GM18519 (cell line): ENCODE measurements at regions not wholly inside any gene's neighbourhood (a gene's known extent, or its start where the extent isn't known, plus 50 kb on each side); places are given as distances from the start of the nearest gene placed in this dataset.

Source experiments
- ATAC-seq: cut with Tn5 transposase; IDR thresholded peaks from one replicate; pipeline ENCODE4 v1.9.1; 2021; ENCODE audit warnings: mild to moderate bottlenecking, moderate library complexity; ENCODE audit not compliant: unreplicated experiment, low FRiP score

DNA sequence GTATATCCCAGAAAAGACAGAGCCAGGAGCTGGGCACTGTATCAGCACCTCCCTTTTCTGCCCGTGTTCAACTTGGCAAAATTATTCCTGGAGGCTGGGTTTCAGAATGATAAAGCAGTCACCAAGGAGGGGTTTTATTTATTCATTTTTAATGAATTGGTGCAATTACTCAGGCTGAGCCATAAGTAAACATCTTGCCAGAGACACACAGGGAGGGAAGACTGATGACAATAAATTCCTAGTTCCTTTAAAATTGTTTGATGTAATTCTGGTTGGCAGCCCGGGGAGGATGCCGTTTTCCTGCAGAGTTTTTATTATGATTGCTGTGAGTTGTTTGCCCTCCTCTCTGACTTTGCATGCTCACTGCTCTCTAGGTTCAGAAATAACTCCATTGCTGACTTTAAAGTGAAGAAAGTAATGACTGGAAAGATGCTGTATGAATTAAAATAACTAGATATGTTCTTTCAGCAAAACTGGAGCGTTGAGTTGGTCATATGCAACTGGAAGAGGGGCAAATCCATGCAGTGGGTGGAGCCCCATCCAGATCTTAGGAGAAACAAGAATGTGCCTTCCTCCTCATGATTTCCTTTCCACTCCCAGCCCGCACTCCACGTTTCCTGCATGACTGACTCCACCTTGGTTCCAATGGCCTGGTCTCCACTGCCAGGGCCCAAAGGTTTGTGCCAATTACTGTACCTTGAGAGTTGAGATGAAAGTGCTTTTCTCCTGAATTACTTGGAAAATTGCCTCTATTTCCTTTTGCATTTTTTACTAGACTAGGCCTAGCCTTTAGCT lies 182.1 kb downstream of the RFC3 start:
- ATAC-seq: no peak

DNA sequence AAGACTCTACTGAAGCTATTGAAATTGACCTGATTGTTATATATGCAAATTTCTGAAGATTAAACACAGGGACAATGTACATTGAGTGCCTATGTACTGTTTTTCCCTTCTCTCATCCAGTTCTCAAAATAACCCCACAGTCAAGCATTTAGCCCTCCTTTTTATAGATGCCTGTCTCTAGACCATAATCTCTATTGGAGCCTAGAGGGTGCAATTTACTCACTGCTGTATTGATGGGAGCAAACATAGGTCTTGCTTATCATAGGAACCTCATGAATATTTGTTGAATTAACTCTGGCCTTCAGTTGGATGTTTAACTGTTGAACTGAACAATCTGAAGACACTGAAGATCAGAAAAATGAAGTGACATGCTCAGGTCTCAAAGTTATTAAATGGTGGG lies 183.0 kb downstream of the RFC3 start:
- ATAC-seq: no peak

DNA sequence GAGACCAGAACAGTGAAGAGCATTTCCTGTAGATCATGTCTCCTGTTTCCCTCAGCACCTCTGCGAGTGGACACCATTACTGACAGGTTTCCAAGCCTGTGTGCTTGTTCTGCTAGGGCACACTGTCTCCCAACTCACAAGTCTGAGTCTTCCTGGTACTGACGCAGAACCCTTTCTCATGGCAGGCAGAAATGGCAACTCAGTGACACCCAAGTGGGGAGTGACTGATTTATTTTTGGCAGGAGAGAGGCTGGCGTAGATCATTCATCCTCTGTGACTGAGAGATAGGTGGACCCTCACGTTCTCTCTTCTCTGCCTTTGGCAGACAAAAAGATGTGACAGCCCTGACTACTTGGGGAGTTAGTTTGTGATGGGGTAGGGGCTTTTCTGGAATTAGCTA lies 183.4 kb downstream of the RFC3 start:
- ATAC-seq: no peak

DNA sequence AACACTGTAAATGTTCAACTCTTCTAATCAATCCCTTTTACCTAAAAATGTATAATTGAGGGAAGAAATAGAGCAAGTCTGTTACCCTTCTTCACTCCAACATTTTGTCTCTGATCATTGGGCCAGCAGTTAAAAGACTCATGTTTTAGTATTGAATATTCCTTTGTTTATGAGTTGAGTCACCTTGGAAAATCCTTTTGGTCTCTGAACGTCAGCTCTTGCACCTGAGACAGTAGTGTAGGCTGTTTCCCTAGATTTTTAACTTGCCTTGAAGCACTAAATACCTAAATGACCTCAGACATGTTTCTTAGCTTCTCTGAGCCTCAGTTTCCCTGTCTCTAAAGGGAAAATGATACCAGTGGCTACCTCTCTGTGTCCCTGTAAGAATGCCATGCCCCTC lies 184.2 kb downstream of the RFC3 start:
- no peak for ATAC-seq

DNA sequence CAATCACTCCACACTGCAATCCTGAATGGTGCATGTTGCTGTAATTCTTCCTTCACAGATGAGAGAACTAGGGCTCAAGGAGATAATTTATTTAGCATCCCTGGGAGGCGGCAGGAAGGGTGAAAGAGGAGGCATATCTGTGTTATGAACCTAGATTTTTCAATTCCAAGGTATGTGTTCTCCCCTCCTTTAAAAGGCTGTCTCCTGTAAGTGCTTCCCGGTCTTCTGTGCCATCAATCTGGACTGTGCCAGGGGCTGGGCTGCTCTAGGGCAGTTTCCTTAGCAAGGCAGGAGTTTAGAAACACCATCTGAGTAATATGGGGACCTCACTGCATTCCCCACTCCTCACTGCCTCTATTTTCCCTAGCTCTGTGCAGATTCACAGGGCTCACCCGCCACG lies 185.0 kb downstream of the RFC3 start:
- ATAC-seq: no peak

DNA sequence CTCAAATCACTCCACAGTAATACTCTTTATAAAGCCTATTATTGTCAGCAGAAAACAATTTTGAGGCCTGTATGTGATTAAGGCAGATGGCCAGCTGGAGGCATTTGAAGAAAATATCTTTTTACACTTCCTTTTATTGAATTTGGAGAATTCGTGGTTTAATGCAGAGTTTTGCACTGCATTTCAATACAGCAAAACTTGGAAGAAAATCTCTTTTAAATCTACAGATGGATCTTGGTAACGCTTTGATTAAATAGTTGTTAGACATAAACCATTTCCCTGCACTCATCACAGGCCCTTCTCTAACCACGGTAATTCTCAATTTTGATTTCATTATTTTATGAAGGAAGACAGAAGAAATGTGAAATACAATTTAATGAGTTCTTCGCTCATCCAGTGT lies 185.7 kb downstream of the RFC3 start:
- no peak for ATAC-seq

DNA sequence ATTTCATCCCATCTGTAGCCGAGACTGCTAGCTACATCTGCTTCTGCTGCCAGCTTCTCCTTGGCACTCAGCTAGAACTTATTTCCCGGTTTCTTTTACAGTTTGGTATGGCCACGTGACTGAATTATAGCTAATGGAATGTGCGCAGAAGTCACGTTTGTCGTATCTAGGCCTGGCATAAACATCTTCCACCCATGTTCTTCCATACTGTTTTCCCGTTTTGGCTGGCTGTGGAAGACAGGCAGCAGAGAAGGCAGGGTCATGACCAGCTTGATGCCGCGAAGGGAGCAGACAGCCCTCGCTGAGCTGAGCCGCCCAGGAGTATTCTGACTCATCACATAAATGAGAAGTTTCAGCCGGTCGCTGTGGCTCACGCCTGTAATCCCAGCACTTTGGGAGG lies 186.7 kb downstream of the RFC3 start:
- ATAC-seq: no peak

DNA sequence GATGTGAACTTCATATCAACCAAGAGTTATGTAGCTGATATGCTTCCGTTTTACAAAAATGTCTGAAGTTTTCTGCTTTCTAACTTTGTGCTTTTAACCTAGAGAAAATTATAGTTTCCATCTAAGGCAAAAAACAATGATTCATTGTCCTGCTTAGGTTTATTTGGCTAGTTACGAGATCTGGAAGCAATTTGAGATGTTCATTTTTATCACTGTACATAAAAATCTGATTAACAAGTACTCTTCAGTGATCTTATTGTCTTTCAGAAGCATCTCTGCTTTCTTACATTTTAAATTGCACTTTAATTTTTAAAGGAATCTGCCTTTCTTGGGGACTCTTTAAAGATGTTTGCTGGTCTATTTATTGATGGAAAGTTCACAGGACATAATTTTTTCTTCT lies 188.1 kb downstream of the RFC3 start:
- ATAC-seq: no peak

DNA sequence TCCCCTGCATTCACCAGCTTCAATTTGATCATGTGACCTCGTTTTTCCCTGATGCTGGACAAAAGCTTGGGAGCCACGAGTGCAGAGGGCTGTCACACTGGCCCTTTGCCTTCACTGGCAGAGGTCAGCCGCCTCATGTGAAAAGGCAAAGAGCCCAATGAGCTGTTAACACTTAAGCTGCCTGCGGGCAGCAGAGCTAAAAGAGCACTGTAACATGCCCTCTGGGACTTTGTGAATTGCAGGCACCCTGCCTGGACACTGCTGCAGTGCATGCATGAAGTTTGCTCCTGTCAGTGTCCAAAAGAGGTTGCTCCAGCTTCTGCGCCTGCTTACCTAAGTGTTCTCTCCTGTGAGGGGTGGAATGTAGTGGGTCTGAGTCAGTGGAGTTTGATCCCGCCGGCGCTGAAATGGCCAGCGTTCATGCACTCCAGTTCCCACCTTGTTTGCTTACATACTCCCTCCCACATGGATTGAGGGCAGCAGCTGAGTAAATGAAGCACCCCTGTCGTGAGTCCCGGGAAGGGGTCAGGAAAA lies 193.7 kb downstream of the RFC3 start:
- ATAC-seq: no peak

DNA sequence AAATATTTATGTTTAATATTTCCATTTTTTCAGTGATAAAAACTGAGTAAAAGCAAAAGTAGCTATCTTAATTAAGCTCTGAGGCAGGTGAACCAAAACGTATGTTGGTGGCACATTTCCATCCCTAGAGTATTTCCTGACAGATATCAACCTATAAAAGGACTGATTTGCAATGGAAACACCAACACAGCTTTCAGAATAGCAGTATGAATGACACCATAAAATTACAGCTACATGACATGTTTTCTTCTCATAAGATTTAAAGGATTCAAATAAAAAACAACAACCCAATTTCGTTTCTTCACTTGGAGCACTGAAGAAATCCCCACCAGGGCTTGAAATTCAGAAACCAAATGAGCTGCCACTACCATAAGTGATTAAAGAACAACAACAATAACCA lies 194.4 kb downstream of the RFC3 start:
- no peak for ATAC-seq

DNA sequence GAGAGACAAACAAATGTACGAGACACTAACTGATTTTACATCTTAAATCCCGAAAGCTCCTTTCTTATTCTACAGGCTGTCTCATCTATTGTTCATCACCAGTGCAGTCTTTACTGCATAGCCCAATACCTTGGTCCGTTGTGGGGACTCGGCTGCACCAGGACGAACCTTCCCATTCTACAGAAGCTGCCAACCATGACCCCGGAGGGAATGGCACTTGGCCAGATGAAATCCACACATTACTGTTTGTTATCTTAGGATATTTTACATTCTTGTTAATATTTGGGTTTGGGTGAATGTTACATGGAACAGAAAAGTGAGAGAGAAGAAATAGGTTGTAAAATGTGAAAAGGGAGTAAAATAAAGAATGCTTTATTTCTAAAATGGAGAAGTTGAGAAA lies 195.1 kb downstream of the RFC3 start:
- ATAC-seq: no peak

DNA sequence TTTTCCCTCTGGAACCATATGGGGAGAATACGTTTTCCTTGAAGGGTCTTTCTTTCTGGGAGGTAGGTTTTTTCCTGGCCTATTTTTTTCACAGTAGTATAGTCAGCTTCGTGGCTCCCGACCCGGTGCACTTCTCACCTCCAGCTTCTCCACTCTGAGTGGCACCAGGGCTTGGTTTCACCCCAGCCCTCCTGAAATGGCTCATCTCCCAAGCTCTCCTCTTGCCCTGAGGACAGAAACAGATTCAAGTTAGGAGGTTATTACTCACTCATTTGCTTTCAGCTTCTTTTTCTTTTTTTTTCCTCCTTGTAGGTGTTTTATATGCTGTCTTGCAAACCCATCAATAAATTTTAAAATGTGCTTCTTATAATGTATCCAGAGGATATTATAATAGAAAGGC lies 199.3 kb downstream of the RFC3 start:
- ATAC-seq: no peak

DNA sequence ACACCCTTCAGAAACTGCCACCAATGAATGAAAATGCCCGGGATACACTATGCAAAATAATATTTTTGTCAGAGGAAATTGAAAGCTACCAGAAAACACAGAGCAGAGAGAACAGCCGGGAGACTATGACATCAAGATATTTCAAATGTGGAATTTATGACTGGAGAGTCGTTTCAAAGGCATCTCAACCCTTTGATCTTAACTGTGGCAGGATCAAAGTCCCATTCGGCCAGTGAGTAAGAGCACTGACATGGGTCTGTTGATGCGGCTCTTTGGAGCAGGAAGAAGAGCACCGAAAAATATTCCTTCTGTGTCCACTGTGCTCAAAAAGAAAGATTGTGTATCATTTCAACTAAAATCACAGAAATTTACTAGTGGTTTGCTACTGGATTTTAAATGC lies 201.9 kb downstream of the RFC3 start:
- no peak for ATAC-seq

DNA sequence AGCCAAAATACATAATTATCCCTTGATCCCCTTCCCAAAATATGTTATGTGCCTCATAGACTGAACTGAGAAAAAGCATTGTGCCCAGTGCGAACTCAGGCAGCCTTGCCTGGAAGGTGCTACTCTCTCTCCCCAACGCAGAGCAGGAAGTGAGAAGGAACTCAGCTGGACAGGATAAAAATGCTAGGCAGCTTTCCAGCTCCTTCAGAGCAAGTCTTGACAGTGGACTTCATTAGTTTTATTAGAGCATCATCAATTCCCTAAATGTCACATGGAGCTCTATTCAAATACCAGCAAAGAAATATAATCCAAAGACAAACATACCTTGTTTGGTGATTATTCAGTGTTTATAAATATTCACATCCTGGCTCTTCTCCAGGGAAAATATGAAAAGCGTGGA lies 202.4 kb downstream of the RFC3 start:
- no peak for ATAC-seq

DNA sequence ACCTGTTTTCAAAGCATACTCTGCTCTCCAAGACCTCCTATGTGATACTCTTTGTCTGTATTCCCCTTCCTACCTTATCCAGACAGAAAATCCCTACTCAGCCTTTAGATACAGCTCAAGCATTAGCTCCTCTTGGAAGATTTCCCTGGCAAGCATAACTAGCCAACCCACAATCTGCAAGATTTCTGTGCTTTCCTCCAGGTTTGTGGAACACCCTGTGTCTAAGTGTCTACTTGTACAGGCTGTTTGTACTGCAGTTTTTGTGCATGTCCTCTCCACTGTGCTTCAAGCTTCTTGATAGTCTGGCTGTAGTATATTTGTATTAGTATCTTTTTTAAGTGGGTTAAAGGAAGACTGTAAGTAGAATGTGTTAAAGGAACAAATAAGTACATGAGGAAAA lies 203.7 kb downstream of the RFC3 start:
- no peak for ATAC-seq

DNA sequence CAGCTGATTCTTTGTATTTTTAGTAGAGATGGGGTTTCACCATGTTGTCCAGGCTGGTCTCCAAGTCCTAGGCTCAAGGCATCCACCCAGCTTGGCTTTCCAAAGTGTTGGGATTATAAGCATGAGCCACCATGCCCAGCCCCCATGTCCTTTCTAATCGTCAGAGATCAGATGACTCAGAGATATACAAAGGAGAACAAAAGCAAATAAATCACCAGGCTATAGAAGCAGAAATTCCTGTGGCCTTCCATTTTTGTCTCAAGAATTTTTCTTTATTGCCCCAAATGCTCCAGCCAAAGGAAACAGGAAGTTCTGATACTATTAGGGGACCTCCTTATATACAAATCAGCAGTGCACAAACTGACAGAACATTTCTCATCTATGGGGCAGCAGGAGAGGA lies 207.8 kb downstream of the RFC3 start:
- no peak for ATAC-seq

DNA sequence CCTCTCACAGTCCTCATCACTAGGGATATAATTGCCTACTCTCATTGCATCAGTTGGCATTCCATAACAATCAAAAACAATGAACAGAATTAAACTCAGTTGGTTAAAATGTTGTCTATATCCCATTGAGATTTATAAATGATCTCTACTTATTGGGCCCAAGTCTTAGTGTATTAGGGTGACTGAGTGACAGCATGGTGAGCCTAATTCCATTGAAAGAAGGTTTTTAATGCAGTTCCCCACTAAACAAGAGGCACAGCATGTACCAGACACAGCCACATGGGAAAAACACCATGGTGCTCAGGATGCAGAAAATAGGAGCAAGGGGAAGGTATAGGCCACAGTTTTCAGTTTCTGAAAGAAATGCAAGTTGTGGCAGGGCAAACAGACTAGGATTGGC lies 208.4 kb downstream of the RFC3 start:
- no peak for ATAC-seq

DNA sequence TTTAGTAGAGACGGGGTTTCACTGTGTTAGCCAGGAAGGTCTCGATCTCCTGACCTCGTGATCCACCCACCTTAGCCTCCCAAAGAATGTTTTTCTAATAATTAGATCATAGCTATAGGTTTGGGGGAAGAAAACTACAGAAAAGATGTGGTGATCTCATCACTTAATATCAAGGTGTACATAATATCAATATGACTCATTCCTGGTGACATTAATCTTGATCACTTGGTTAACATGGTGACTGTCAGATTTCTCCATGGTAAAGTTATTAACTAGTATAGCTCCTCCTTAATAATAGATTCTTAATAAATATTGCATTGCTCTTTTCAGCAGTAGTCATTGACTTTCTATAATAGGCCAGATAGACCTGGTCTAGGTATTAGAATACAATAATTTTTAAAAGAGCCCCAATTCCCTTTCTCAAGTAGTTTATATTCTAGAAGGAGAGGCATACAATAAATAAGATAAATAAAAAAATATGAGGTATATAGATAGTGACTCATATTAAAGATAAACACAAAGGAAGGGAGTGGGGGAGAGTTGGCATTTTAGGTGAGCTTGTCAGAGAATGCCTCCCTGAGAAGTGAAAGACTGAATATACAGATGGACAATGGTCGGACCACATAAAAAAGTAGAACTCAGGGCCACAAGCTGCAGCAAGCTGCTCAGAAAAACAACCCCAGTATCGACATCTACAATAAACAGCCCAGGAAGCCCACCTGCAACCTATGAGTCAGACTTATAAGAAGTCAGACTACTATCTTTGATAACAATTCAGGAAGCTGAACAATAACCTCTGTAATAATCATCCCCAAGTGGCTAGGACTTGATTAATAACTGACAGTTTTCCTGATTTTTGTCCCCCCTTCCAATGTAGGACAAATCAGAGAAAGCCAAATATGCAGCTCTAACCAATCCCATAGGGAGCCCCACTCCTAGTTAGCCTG lies 210.8 kb downstream of the RFC3 start:
- ATAC-seq: no peak

DNA sequence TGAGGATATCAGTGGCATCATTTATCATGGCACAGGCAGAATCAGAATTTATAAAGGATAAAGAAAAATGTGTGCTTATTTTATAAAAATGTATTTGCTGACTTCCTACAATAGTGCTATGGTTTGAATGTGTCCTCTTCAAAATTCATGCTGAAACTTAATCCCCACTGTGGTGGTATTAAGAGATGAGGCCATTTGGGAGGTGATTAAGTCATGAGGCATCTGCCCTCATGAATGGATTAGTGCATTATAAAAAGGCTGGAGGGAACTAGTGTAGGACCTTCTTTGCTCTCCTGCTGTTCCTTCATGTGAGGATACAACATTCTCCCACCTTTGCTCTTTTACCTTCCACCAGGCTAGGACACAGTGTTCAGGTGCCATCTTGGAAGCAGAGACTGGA lies 212.8 kb downstream of the RFC3 start:
- ATAC-seq: no peak

DNA sequence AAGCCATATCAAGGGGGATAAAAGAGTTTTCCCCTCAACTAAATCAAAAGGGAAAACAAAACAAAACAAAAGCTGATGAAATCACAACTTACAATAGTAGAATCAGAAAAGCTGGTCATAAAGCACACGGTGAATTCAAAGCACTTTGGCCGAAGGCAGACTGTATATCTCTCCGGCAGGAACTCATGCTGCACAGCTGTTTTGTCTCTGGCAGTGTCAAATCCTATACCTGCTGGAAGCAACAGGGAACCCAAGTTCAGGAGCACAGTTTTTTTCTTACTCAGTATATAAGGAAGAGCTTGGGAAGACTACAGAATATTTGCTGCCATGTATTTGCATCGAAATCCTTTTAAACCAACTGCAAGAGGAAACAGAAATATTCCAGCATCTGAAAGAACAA lies 213.7 kb downstream of the RFC3 start:
- ATAC-seq: no peak

DNA sequence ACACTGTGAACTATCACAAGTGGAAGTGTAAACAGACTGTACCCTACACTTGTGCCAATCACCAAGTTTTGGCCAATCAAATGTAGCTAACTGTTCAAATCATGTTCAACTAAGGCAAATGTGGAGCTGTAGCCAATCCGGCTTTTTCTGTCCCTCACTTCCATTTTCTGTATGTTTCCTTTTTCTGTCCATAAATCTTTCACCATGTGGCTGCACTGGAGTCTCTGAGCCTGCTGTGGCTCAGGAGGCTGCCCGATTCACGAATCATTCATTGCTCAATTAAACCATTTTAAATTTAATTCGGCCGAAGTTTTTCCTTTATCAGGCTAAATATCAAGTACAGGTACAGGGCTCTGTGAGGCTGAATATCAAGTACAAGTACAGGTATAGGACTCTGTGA lies 216.5 kb downstream of the RFC3 start:
- ATAC-seq: no peak

DNA sequence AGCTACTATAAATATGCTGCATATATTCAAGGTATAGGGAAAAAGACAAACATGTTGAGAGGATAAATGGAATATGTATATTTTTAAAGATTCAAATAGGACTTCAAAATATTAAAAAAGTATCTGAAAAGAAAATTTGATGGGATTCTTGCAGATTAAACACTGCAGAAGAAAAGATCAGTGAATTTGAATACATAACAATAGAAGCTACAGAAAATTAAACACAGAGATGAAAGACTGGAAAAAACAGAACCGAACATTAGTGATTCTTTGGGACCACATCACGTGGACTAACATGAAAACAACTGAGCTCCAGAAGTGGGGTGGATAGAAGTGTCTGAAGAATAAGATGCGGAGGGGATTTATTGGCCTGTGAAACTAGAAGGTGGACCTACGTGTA lies 217.2 kb downstream of the RFC3 start:
- no peak for ATAC-seq
